Endothelial cell of umbilical vein (primary cell): ENCODE measurements at regions not wholly inside any gene's neighbourhood (a gene's known extent, or its start where the extent isn't known, plus 50 kb on each side); places are given as distances from the start of the nearest gene placed in this dataset.

Experiments used
- BruUV-seq: library from RNA; stranded (reverse); fragments of 400-500 nt; replicated peaks from 2 replicates; lab custom pipeline; 2021; lab: Mats Ljungman, UMichigan
- CTCF ChIA-PET: fragments of 300-600, 350-600 bp; sonication (Branson Sonifier 250); formaldehyde crosslinking; loops from one replicate; lab custom pipeline; 2021; ENCODE audit warnings: antibody characterized with exemption, inconsistent platforms; lab: Charles Lee
- POLR2A ChIA-PET: fragments of 300-600, 350-600 bp; sonication (Branson Sonifier 250); formaldehyde crosslinking; loops from one replicate; lab custom pipeline; 2021; ENCODE audit warnings: antibody characterized with exemption, inconsistent platforms; lab: Charles Lee
- DNase-seq: peaks from one replicate; pipeline ENCODE4 v3.0.0-alpha.2; 2011; ENCODE audit warnings: low read depth, low spot score
- FAIRE-seq: peaks from 2 replicates; lab custom pipeline; 2011; peaks lifted over from hg19 to GRCh38; lab: Jason Lieb, UNC
- H2AFZ ChIP-seq: 2 replicates; pipeline ENCODE4 v1.6.0; 2012; ENCODE audit warnings: low read depth, low read length, control low read depth, inconsistent platforms
- H3K27ac ChIP-seq: 2 replicates; pipeline ENCODE4 v1.5.1; 2011; ENCODE audit warnings: low read depth, mild to moderate bottlenecking, control low read depth, low read length, moderate library complexity; ENCODE audit not compliant: insufficient read depth
- H3K27me3 ChIP-seq, 2 experiments: 2 replicates each; pipeline versions ENCODE4 v1.6.0 to v1.6.1; 2011; ENCODE audit warnings: low read length in 2 of 2, mixed read lengths in 1 of 2; ENCODE audit not compliant: control insufficient read depth in 2 of 2, insufficient read depth in 2 of 2
- H3K36me3 ChIP-seq, 2 experiments: 2 replicates in 1 of 2; 3 replicates in 1 of 2; pipeline ENCODE4 v1.5.1; 2011; ENCODE audit warnings: low read length in 2 of 2, mild to moderate bottlenecking in 1 of 2, moderate library complexity in 1 of 2; ENCODE audit not compliant: control insufficient read depth in 2 of 2, insufficient read depth in 2 of 2; ENCODE audit errors: extremely low read depth in 1 of 2
- H3K4me1 ChIP-seq: 3 replicates; pipeline ENCODE4 v1.5.1; 2011; ENCODE audit warnings: mild to moderate bottlenecking, low read length; ENCODE audit not compliant: control insufficient read depth, insufficient read depth; ENCODE audit errors: extremely low read depth
- H3K4me2 ChIP-seq: 2 replicates; pipeline ENCODE4 v1.6.1; 2011; ENCODE audit warnings: low read length, control low read depth, mixed read lengths; ENCODE audit not compliant: insufficient read depth
- H3K4me3 ChIP-seq, 3 experiments: fragments of 200-600 bp in 1 of 3; sonication (generic), shearing (Covaris generic) in 1 of 3; replicated peaks in 1 of 3; 2 replicates each; pipeline ENCODE4 v1.5.1; 2011 to 2016; ENCODE audit warnings: control low read depth in 3 of 3, low read length in 3 of 3, mild to moderate bottlenecking in 2 of 3, inconsistent platforms in 1 of 3, low read depth in 1 of 3, moderate library complexity in 1 of 3; ENCODE audit not compliant: insufficient read depth in 1 of 3
- H3K79me2 ChIP-seq: 2 replicates; pipeline ENCODE4 v1.6.0; 2012; ENCODE audit warnings: low read length, inconsistent platforms; ENCODE audit not compliant: control insufficient read depth, insufficient read depth
- H3K9ac ChIP-seq: replicated peaks from 2 replicates; pipeline ENCODE3; 2011; ENCODE audit warnings: low read length, control low read depth; ENCODE audit not compliant: insufficient read depth; ENCODE audit errors: extremely low read depth
- H3K9me1 ChIP-seq: replicated peaks from 3 replicates; pipeline ENCODE4 v1.6.0; 2011; ENCODE audit warnings: mild to moderate bottlenecking, low read length; ENCODE audit not compliant: control insufficient read depth, insufficient read depth; ENCODE audit errors: extremely low read depth
- H3K9me3 ChIP-seq: replicated peaks from 2 replicates; pipeline ENCODE4 v1.5.1; 2012; ENCODE audit warnings: low read length, inconsistent platforms; ENCODE audit not compliant: control insufficient read depth, insufficient read depth
- H4K20me1 ChIP-seq: replicated peaks from 2 replicates; pipeline ENCODE3; 2011; ENCODE audit warnings: mild to moderate bottlenecking, low read length; ENCODE audit not compliant: control insufficient read depth, insufficient read depth; ENCODE audit errors: extremely low read depth
- EZH2 ChIP-seq: IDR thresholded peaks from 2 replicates; pipeline ENCODE4 v1.6.1; 2012; ENCODE audit warnings: borderline replicate concordance, low read depth, mild to moderate bottlenecking, moderate library complexity, low read length, inconsistent platforms; ENCODE audit not compliant: severe bottlenecking
- FOS ChIP-seq: IDR thresholded peaks from 2 replicates; pipeline ENCODE4 v1.6.1; 2011; ENCODE audit warnings: mild to moderate bottlenecking, low read length, moderate library complexity, borderline replicate concordance; ENCODE audit not compliant: insufficient read depth
- GATA2 ChIP-seq: IDR thresholded peaks from 2 replicates; pipeline ENCODE4 v1.7.0; 2011; ENCODE audit warnings: low read depth, mild to moderate bottlenecking, moderate library complexity, mixed read lengths, low read length; ENCODE audit not compliant: insufficient read length, insufficient read depth
- JUN ChIP-seq: IDR thresholded peaks from 2 replicates; pipeline ENCODE4 v1.6.1; 2011; ENCODE audit warnings: borderline replicate concordance, low read depth; ENCODE audit not compliant: insufficient read length, insufficient read depth
- MYC ChIP-seq: IDR thresholded peaks from one replicate; pipeline ENCODE4 v1.6.1; 2011; ENCODE audit warnings: mild to moderate bottlenecking, low read depth, low read length
- POLR2A ChIP-seq: IDR thresholded peaks from 2 replicates; pipeline ENCODE4 v1.6.1; 2012; ENCODE audit warnings: low read depth, mild to moderate bottlenecking, control low read depth, low read length
- POLR2AphosphoS5 ChIP-seq: IDR thresholded peaks from 2 replicates; pipeline ENCODE4 v1.6.1; 2012; ENCODE audit warnings: low read depth, mild to moderate bottlenecking, control low read depth, low read length, moderate library complexity; ENCODE audit not compliant: insufficient read depth
- dilution Hi-C: fragments of 300-500 bp; cut with MboI; formaldehyde crosslinking; loops from one replicate; pipeline ENCODE4 v1.15.0; 2019; ENCODE audit warnings: low sequenced_read_pairs; ENCODE audit not compliant: extremely low pct_ligation_motif_present
- intact Hi-C: fragments of 100-400 bp; cut with micrococcal nuclease; formaldehyde crosslinking; loops from one replicate; pipeline ENCODE4 v1.10.0; 2022
- TF ChIP-seq, protein P1 (sequence below): IDR thresholded peaks from 2 replicates; pipeline ENCODE4 v1.6.1; 2011; ENCODE audit not compliant: insufficient read depth, insufficient read length
- TF ChIP-seq, protein P2 (sequence below), 2 donors: IDR thresholded peaks; 1 replicate in 1 of 2; 2 replicates in 1 of 2; pipeline ENCODE4 v1.5.1; 2011; ENCODE audit warnings: low read length in 2 of 2, mild to moderate bottlenecking in 2 of 2, moderate library complexity in 2 of 2, control low read depth in 1 of 2, inconsistent platforms in 1 of 2, low read depth in 1 of 2; ENCODE audit not compliant: insufficient read depth in 1 of 2; ENCODE audit errors: extremely low read depth in 1 of 2

- H3K4me1 ChIP-seq: no peaks in the 10 kb centered on the region
- H4K20me1 ChIP-seq: no peaks in the 10 kb centered on the region
- FAIRE-seq: no peak
- no peak overlapping the region for H2AFZ ChIP-seq
- POLR2A ChIA-PET: no interaction called here
- no peaks in the 10 kb centered on the region for H3K9me1 ChIP-seq
- no peaks in the 10 kb centered on the region for H3K9me3 ChIP-seq
- BruUV-seq: no TSS peak
- CTCF ChIA-PET: no interaction called here
- DNase-seq: no peak
- dilution Hi-C loops (no loop called here), intact Hi-C loops (no loop called here)
- H3K79me2 ChIP-seq: no peaks in the 10 kb centered on the region
- H3K27ac ChIP-seq: no peak overlapping the region
- H3K4me3 ChIP-seq: no peak overlapping the region
- no peaks in the 10 kb centered on the region for H3K36me3 ChIP-seq
- no peaks in the 10 kb centered on the region for H3K27me3 ChIP-seq
- no peak for TF ChIP-seq GATA2
- TF ChIP-seq, protein P1, sequence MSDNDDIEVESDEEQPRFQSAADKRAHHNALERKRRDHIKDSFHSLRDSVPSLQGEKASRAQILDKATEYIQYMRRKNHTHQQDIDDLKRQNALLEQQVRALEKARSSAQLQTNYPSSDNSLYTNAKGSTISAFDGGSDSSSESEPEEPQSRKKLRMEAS: no peak
- H3K4me2 ChIP-seq: no peak overlapping the region
- H3K9ac ChIP-seq: no peak overlapping the region
These were observed 264.0 kb downstream of the FOXA2 start for GRCh38 chr20:22320245-22320915.

GRCh38 chr20:22315771-22316170, 268.6 kb downstream of the FOXA2 start:
- Histone ChIP-seq H2AFZ (no peak overlapping the region), H3K4me2 (no peak overlapping the region), H3K36me3 (no peaks in the 10 kb centered on the region), H3K9me3 (no peaks in the 10 kb centered on the region), H4K20me1 (no peaks in the 10 kb centered on the region), H3K79me2 (no peaks in the 10 kb centered on the region), H3K9me1 (no peaks in the 10 kb centered on the region), H3K27ac (no peak overlapping the region), H3K4me1 (no peaks in the 10 kb centered on the region), H3K9ac (no peak overlapping the region), H3K4me3 (no peak overlapping the region), H3K27me3 (no peaks in the 10 kb centered on the region)
- ChIA-PET CTCF (interaction anchor here (0.6 kb wide), 1 partner anchor 259 kb away, joined by 4 read pairs; no protein-coding TSS in a partner anchor), POLR2A (no interaction called here)
- intact Hi-C loops (no loop called here), dilution Hi-C loops (no loop called here)
- no TSS peak for BruUV-seq
- no peak for TF ChIP-seq GATA2
- TF ChIP-seq MYC: no peak
- TF ChIP-seq POLR2A: no peak
- TF ChIP-seq, protein P1: no peak
- no peak for TF ChIP-seq EZH2
- no peak for TF ChIP-seq FOS
- no peak for TF ChIP-seq JUN
- TF ChIP-seq POLR2AphosphoS5: no peak
- TF ChIP-seq, protein P2, sequence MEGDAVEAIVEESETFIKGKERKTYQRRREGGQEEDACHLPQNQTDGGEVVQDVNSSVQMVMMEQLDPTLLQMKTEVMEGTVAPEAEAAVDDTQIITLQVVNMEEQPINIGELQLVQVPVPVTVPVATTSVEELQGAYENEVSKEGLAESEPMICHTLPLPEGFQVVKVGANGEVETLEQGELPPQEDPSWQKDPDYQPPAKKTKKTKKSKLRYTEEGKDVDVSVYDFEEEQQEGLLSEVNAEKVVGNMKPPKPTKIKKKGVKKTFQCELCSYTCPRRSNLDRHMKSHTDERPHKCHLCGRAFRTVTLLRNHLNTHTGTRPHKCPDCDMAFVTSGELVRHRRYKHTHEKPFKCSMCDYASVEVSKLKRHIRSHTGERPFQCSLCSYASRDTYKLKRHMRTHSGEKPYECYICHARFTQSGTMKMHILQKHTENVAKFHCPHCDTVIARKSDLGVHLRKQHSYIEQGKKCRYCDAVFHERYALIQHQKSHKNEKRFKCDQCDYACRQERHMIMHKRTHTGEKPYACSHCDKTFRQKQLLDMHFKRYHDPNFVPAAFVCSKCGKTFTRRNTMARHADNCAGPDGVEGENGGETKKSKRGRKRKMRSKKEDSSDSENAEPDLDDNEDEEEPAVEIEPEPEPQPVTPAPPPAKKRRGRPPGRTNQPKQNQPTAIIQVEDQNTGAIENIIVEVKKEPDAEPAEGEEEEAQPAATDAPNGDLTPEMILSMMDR (IDR thresholded peaks at IDR 0.05; ENCODE audit: extremely low read depth in 1 of 2, insufficient read depth in 1 of 2, low read depth in 1 of 2, low read length in 2 of 2): no peak
- no peak for DNase-seq
- FAIRE-seq: no peak
